DOHH2 (cell line): ENCODE measurements at regions not wholly inside any gene's neighbourhood (a gene's known extent, or its start where the extent isn't known, plus 50 kb on each side); places are given as distances from the start of the nearest gene placed in this dataset.

Source experiments
- H3F3A ChIP-seq: fragments of 200-600 bp; sonication (generic), shearing (Covaris generic); 2 replicates; pipeline ENCODE4 v1.6.0; 2016; ENCODE audit warnings: antibody characterized with exemption, mild to moderate bottlenecking; ENCODE audit not compliant: control insufficient read depth, insufficient read depth
- H3K27ac ChIP-seq: fragments of 200-600 bp; sonication (generic); 2 replicates; pipeline ENCODE4 v1.5.1; 2014; ENCODE audit warnings: low read depth, mild to moderate bottlenecking, low read length, moderate library complexity
- H3K27me3 ChIP-seq: fragments of 200-600 bp; sonication (generic); 2 replicates; pipeline ENCODE4 v1.6.1; 2014; ENCODE audit warnings: mild to moderate bottlenecking, low read length, mixed read lengths; ENCODE audit not compliant: control insufficient read depth
- H3K36me3 ChIP-seq: fragments of 200-600 bp; sonication (generic); 2 replicates; pipeline ENCODE4 v1.6.1; 2014; ENCODE audit warnings: mild to moderate bottlenecking, low read length, moderate library complexity, mixed read lengths; ENCODE audit not compliant: control insufficient read depth
- H3K4me1 ChIP-seq: fragments of 200-600 bp; sonication (generic); 2 replicates; pipeline ENCODE4 v1.6.1; 2014; ENCODE audit warnings: mild to moderate bottlenecking, low read length, mixed read lengths; ENCODE audit not compliant: control insufficient read depth
- H3K4me2 ChIP-seq: fragments of 200-600 bp; sonication (generic); 2 replicates; pipeline ENCODE4 v1.6.0; 2014; ENCODE audit warnings: mild to moderate bottlenecking, low read length, moderate library complexity
- H3K4me3 ChIP-seq: fragments of 200-600 bp; sonication (generic); 2 replicates; pipeline ENCODE4 v1.5.1; 2014; ENCODE audit warnings: mild to moderate bottlenecking, low read length, mixed read lengths
- H3K79me2 ChIP-seq: fragments of 200-600 bp; sonication (generic); 2 replicates; pipeline ENCODE4 v1.6.1; 2014; ENCODE audit warnings: mild to moderate bottlenecking, low read length, mixed read lengths; ENCODE audit not compliant: control insufficient read depth
- H3K9me2 ChIP-seq: fragments of 200-600 bp; sonication (generic); replicated peaks from 2 replicates; pipeline ENCODE4 v1.6.1; 2014; ENCODE audit warnings: mild to moderate bottlenecking, low read length, mixed read lengths; ENCODE audit not compliant: control insufficient read depth
- H3K9me3 ChIP-seq: fragments of 200-600 bp; sonication (generic); 2 replicates; pipeline ENCODE4 v1.6.1; 2014; ENCODE audit warnings: antibody characterized with exemption, low read length, mixed read lengths; ENCODE audit not compliant: control insufficient read depth, insufficient read depth
- H4K20me1 ChIP-seq: fragments of 200-600 bp; sonication (generic); 2 replicates; pipeline ENCODE4 v1.6.0; 2014; ENCODE audit warnings: low read depth, mild to moderate bottlenecking, antibody characterized with exemption, low read length, moderate library complexity; ENCODE audit not compliant: control insufficient read depth, insufficient read depth
- EZH2phosphoT487 ChIP-seq: fragments of 200-600 bp; sonication (generic); IDR thresholded peaks from 2 replicates; pipeline ENCODE4 v1.6.1; 2017; ENCODE audit warnings: borderline replicate concordance, mild to moderate bottlenecking, antibody characterized with exemption, low read length, moderate library complexity, mixed read lengths
- TF ChIP-seq, protein P1 (sequence below): fragments of 200-600 bp; sonication (generic); IDR thresholded peaks from one replicate; pipeline ENCODE4 v1.5.1; 2014; ENCODE audit warnings: antibody characterized with exemption, mild to moderate bottlenecking, low read depth, low read length; ENCODE audit not compliant: poor library complexity, severe bottlenecking

DNA sequence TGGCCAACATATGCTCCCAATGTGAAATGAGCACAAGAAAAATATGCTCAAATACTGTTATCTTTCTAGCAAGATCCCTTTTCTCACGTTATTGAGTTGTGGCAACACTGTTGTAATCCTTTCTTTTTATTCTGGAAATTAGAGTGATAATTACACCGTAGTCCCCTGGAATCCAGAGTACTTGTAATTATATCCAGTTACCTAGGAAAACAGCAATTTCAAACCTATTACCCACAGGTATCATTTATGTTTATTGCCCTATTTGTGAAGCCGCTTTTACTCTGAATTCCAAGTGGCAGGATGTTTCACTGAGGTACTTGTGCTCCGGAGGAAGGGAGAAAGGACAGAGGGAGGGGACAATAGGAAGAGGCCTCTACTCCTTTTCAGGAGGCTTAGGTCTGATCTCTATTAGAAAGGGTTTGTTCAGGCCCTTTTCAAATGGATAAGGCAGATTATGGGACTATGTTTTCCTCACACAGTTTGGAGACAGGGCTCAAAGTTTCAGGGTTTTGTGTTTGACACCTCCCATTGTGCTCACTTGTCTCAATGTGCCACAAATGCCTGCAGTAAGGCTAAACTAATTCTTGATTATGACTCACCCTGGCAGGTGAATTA, 646.6 kb downstream of the TUSC7 start:
- H3K27ac ChIP-seq, result no peak overlapping the region
- H3F3A ChIP-seq, result no peaks in the 10 kb centered on the region

GRCh38 chr3:117358717-117359314, 649.2 kb downstream of the TUSC7 start:
- H4K20me1 ChIP-seq, result no peaks in the 10 kb centered on the region
- TF ChIP-seq, protein P1, sequence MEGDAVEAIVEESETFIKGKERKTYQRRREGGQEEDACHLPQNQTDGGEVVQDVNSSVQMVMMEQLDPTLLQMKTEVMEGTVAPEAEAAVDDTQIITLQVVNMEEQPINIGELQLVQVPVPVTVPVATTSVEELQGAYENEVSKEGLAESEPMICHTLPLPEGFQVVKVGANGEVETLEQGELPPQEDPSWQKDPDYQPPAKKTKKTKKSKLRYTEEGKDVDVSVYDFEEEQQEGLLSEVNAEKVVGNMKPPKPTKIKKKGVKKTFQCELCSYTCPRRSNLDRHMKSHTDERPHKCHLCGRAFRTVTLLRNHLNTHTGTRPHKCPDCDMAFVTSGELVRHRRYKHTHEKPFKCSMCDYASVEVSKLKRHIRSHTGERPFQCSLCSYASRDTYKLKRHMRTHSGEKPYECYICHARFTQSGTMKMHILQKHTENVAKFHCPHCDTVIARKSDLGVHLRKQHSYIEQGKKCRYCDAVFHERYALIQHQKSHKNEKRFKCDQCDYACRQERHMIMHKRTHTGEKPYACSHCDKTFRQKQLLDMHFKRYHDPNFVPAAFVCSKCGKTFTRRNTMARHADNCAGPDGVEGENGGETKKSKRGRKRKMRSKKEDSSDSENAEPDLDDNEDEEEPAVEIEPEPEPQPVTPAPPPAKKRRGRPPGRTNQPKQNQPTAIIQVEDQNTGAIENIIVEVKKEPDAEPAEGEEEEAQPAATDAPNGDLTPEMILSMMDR, result no peak
- TF ChIP-seq EZH2phosphoT487, result no peak

More for the DNA sequence above, 646.6 kb downstream of the TUSC7 start:
- no peaks in the 10 kb centered on the region for H3K4me1 ChIP-seq
- no peak overlapping the region for H3K4me3 ChIP-seq
- H3K9me2 ChIP-seq, result no peaks in the 10 kb centered on the region
- no peaks in the 10 kb centered on the region for H3K9me3 ChIP-seq
- no peaks in the 10 kb centered on the region for H3K79me2 ChIP-seq
- no peaks in the 10 kb centered on the region for H3K36me3 ChIP-seq
- TF ChIP-seq, protein P1, result no peak
- TF ChIP-seq EZH2phosphoT487, result no peak
- no peaks in the 10 kb centered on the region for H3K27me3 ChIP-seq
- H3K4me2 ChIP-seq, result no peak overlapping the region
- H4K20me1 ChIP-seq, result no peaks in the 10 kb centered on the region

GRCh38 chr3:117366574-117366973, 657.0 kb downstream of the TUSC7 start:
- no peaks in the 10 kb centered on the region for H3K9me2 ChIP-seq
- no peaks in the 10 kb centered on the region for H3K36me3 ChIP-seq
- H3F3A ChIP-seq, result no peaks in the 10 kb centered on the region
- H3K4me3 ChIP-seq, result no peak overlapping the region
- no peaks in the 10 kb centered on the region for H3K79me2 ChIP-seq
- no peaks in the 10 kb centered on the region for H4K20me1 ChIP-seq
- no peaks in the 10 kb centered on the region for H3K27me3 ChIP-seq
- H3K27ac ChIP-seq, result no peak overlapping the region
- no peaks in the 10 kb centered on the region for H3K4me1 ChIP-seq
- H3K9me3 ChIP-seq, result no peaks in the 10 kb centered on the region
- H3K4me2 ChIP-seq, result no peak overlapping the region
- TF ChIP-seq, protein P1, result no peak
- no peak for TF ChIP-seq EZH2phosphoT487

More at GRCh38 chr3:117358717-117359314, 649.2 kb downstream of the TUSC7 start:
- no peak overlapping the region for H3K4me3 ChIP-seq
- no peak overlapping the region for H3K27ac ChIP-seq
- H3K9me3 ChIP-seq, result no peaks in the 10 kb centered on the region
- H3K9me2 ChIP-seq, result no peaks in the 10 kb centered on the region
- H3K36me3 ChIP-seq, result no peaks in the 10 kb centered on the region
- H3F3A ChIP-seq, result no peaks in the 10 kb centered on the region
- no peaks in the 10 kb centered on the region for H3K27me3 ChIP-seq
- no peak overlapping the region for H3K4me2 ChIP-seq
- no peaks in the 10 kb centered on the region for H3K4me1 ChIP-seq
- H3K79me2 ChIP-seq, result no peaks in the 10 kb centered on the region
